HCT116 (cell line): ENCODE measurements at regions not wholly inside any gene's neighbourhood (a gene's known extent, or its start where the extent isn't known, plus 50 kb on each side); places are given as distances from the start of the nearest gene placed in this dataset.

ENCODE experiments used
- ATAC-seq: fragments of 200-7000 bp; cut with Tn5 transposase; 2 replicates; pipeline ENCODE4 v1.9.1; 2020; ENCODE audit warnings: mild to moderate bottlenecking, moderate library complexity
- BruUV-seq: library from RNA; stranded (reverse); fragments of 400-500 nt; replicated peaks from 2 replicates; lab custom pipeline; 2021; lab: Mats Ljungman, UMichigan
- CTCF ChIA-PET: fragments of 300-600 bp; sonication (Branson Sonifier 250); formaldehyde crosslinking; loops from one replicate; lab custom pipeline; 2021; ENCODE audit warnings: antibody characterized with exemption; lab: Charles Lee
- POLR2A ChIA-PET: fragments of 300-600, 350-600 bp; sonication (Branson Sonifier 250); formaldehyde crosslinking; loops from one replicate; lab custom pipeline; 2021; ENCODE audit warnings: antibody characterized with exemption; lab: Charles Lee
- RAD21 ChIA-PET, 2 experiments: fragments of 300-600 bp; sonication (Branson Sonifier 250); formaldehyde crosslinking; loops; one replicate each; lab custom pipeline; 2023; ENCODE audit warnings: low total read pairs in 2 of 2; ENCODE audit not compliant: uncharacterized antibody in 2 of 2, unreplicated experiment in 2 of 2, low non-redundant PET in 1 of 2; lab: Charles Lee
- DNase-seq: peaks from one replicate; pipeline ENCODE4 v3.0.0-alpha.2; 2010; ENCODE audit warnings: low read depth, low spot score
- H2AFZ ChIP-seq: fragments of 200-600 bp; shearing (Covaris generic), sonication (generic); 2 replicates; pipeline ENCODE4 v1.6.1; 2017; ENCODE audit warnings: low read depth, mixed run types, mixed read lengths, antibody characterized with exemption, low read length; ENCODE audit not compliant: poor library complexity, severe bottlenecking
- H3K27ac ChIP-seq: 2 replicates; pipeline ENCODE4 v1.5.1; 2012; ENCODE audit warnings: low read depth, low read length
- H3K27me3 ChIP-seq: fragments of 200-600 bp; sonication (generic); 2 replicates; pipeline ENCODE4 v1.6.1; 2016; ENCODE audit warnings: mixed run types, low read length, mixed read lengths; ENCODE audit not compliant: insufficient read depth
- H3K36me3 ChIP-seq, 2 experiments: fragments of 200-500 bp in 1 of 2; fragments of 200-600 bp in 1 of 2; sonication (Bioruptor generic) in 1 of 2; sonication (generic) in 1 of 2; 2 replicates each; pipeline versions ENCODE4 v1.5.1 to v1.6.1; 2014 to 2016; ENCODE audit warnings: low read length in 2 of 2, inconsistent platforms in 1 of 2, mixed read lengths in 1 of 2, mixed run types in 1 of 2; ENCODE audit not compliant: insufficient read depth in 2 of 2, control insufficient read depth in 1 of 2
- H3K4me1 ChIP-seq, 2 experiments: fragments of 200-600 bp in 1 of 2; sonication (generic) in 1 of 2; 2 replicates each; pipeline versions ENCODE4 v1.5.1 to v1.6.1; 2012 to 2017; ENCODE audit warnings: low read length in 2 of 2, inconsistent platforms in 1 of 2, mild to moderate bottlenecking in 1 of 2, mixed read lengths in 1 of 2, mixed run types in 1 of 2, moderate library complexity in 1 of 2; ENCODE audit not compliant: insufficient read depth in 2 of 2, control insufficient read depth in 1 of 2
- H3K4me2 ChIP-seq: fragments of 200-600 bp; sonication (generic); 2 replicates; pipeline ENCODE4 v1.6.1; 2017; ENCODE audit warnings: mixed run types, low read length, mixed read lengths
- H3K4me3 ChIP-seq, 2 experiments: fragments of 200-600 bp in 1 of 2; sonication (generic) in 1 of 2; replicated peaks in 1 of 2; 2 replicates each; pipeline ENCODE4 v1.5.1; 2011 to 2016; ENCODE audit warnings: low read length in 2 of 2, control low read depth in 1 of 2, low read depth in 1 of 2, mild to moderate bottlenecking in 1 of 2, mixed read lengths in 1 of 2, mixed run types in 1 of 2
- H3K79me2 ChIP-seq: fragments of 200-600 bp; sonication (generic); 2 replicates; pipeline ENCODE4 v1.6.1; 2017; ENCODE audit warnings: mild to moderate bottlenecking, mixed run types, low read length, moderate library complexity, mixed read lengths; ENCODE audit not compliant: insufficient read depth
- H3K9ac ChIP-seq: fragments of 200-600 bp; sonication (generic); 2 replicates; pipeline ENCODE4 v1.6.1; 2016; ENCODE audit warnings: low read length, mixed read lengths
- H3K9me2 ChIP-seq: fragments of 200-600 bp; sonication (generic), shearing (Covaris generic); 2 replicates; pipeline ENCODE4 v1.6.1; 2017; ENCODE audit warnings: mixed run types, mild to moderate bottlenecking, moderate library complexity; ENCODE audit not compliant: insufficient read depth
- H3K9me3 ChIP-seq, 2 experiments: fragments of 200-500 bp in 1 of 2; fragments of 200-600 bp in 1 of 2; sonication (Bioruptor generic) in 1 of 2; sonication (generic) in 1 of 2; 2 replicates each; pipeline ENCODE4 v1.6.1; 2014 to 2017; ENCODE audit warnings: low read length in 2 of 2, mixed read lengths in 2 of 2, inconsistent platforms in 1 of 2, low read depth in 1 of 2, mild to moderate bottlenecking in 1 of 2, mixed run types in 1 of 2, moderate library complexity in 1 of 2; ENCODE audit not compliant: control insufficient read depth in 1 of 2, insufficient read depth in 1 of 2
- H4K20me1 ChIP-seq: fragments of 200-600 bp; sonication (generic), shearing (Covaris generic); 2 replicates; pipeline ENCODE4 v1.6.1; 2017; ENCODE audit warnings: mixed run types, mild to moderate bottlenecking, moderate library complexity; ENCODE audit not compliant: insufficient read depth
- CTCF ChIP-seq, 3 experiments: fragments of 200-600 bp in 1 of 3; sonication (generic) in 1 of 3; IDR thresholded peaks in 2 of 3; conservative IDR thresholded peaks in 1 of 3; 2 replicates each; pipeline ENCODE4 v1.5.1; 2012 to 2017; ENCODE audit warnings: low read depth in 2 of 3, low read length in 2 of 3, antibody characterized with exemption in 1 of 3, borderline replicate concordance in 1 of 3, control low read depth in 1 of 3, mild to moderate bottlenecking in 1 of 3, mixed read lengths in 1 of 3, mixed run types in 1 of 3, moderate library complexity in 1 of 3; ENCODE audit not compliant: insufficient read depth in 1 of 3
- EZH2 ChIP-seq: fragments of 200-600 bp; sonication (generic); IDR thresholded peaks from 2 replicates; pipeline ENCODE4 v1.6.1; 2017; ENCODE audit warnings: antibody characterized with exemption, mixed run types
- SRF ChIP-seq: IDR thresholded peaks from 2 replicates; pipeline ENCODE4 v1.6.1; 2012; ENCODE audit warnings: low read depth
- intact Hi-C: fragments of 100-400 bp; cut with micrococcal nuclease; formaldehyde crosslinking; loops from 2 replicates; pipeline ENCODE4 v1.10.0; 2022

DNA sequence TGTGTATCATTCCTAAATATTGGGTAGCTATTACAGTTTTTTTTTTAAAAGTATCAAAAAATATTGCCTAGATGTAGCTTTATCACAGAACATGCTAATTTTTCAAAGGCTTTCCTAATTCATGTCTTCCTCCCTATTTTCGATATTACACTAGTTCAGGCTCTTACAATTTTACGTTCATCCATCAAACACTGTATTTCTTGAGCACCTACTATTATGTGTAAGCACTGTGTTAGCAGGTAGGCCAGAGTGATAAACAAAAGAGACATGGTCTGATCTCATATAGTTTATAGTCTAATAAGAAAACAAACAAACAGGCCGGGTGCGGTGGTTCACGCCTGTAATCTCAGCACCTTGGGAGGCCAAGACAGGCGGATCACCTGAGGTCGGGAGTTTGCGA, 69.5 kb downstream of the FAM217A start:
- peaks cover 0 to 9% of the 10 kb centered on the region in 2 experiments; a peak in 2 of 4 replicates for H3K4me1 ChIP-seq
- no TSS peak for BruUV-seq
- H3K9me2 ChIP-seq: no peaks in the 10 kb centered on the region
- H3K79me2 ChIP-seq: peaks cover 40% of the 10 kb centered on the region
- intact Hi-C loops: no loop called here
- no peak overlapping the region for H3K4me3 ChIP-seq
- H4K20me1 ChIP-seq: no peaks in the 10 kb centered on the region
- 0 out of 4 replicates have a peak, but pooled peaks cover 0 to 5% of the 10 kb centered on the region in 2 experiments for H3K9me3 ChIP-seq
- DNase-seq (no peak), ATAC-seq (no peak)
- no peaks in the 10 kb centered on the region for H3K27me3 ChIP-seq
- H3K36me3 ChIP-seq: no peaks in the 10 kb centered on the region
- ChIA-PET RAD21 (no interaction called here), CTCF (interaction anchor here (1.9 to 2.4 kb wide), 2 partner anchors 31 to 261 kb away, joined by 10 to 12 read pairs; no protein-coding TSS in a partner anchor), POLR2A (no interaction called here)
- no peak overlapping the region for H3K27ac ChIP-seq
- no peak overlapping the region for H3K9ac ChIP-seq
- no peak overlapping the region for H3K4me2 ChIP-seq
- TF ChIP-seq SRF: no peak
- H2AFZ ChIP-seq: no peak overlapping the region

DNA sequence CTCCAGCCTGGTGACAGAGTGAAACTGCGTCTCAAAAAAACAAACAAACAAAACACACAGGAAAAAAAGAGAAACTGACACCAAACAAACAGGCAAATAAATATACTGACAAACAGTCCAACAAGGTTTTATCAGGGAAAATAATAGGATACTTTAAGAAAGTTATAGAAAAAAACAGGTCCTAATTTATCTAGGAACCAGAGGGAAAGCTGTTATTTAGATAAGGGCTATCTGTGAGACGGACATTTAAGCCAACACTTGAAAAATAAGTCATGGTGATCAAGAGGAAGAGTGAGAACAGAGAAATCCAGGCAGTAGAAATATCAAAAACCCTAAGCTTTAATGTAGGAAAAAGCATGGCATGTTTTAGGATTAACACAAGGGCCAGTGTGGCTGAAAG, 68.9 kb downstream of the FAM217A start:
- no TSS peak for BruUV-seq
- POLR2A ChIA-PET: no interaction called here

More for the DNA sequence above, 68.9 kb downstream of the FAM217A start:
- H3K9me3 ChIP-seq: 0 out of 4 replicates have a peak, but pooled peaks cover 0 to 5% of the 10 kb centered on the region in 2 experiments
- ATAC-seq (no peak), DNase-seq (no peak)
- no peak overlapping the region for H3K9ac ChIP-seq
- no peaks in the 10 kb centered on the region for H3K27me3 ChIP-seq
- H3K27ac ChIP-seq: no peak overlapping the region
- intact Hi-C loops: no loop called here
- ChIA-PET CTCF (interaction anchor here (2.4 kb wide), 1 partner anchor 261 kb away, joined by 12 read pairs; no protein-coding TSS in a partner anchor), RAD21 (no interaction called here)
- no peaks in the 10 kb centered on the region for H3K9me2 ChIP-seq
- no peak overlapping the region for H2AFZ ChIP-seq
- peaks cover 0 to 9% of the 10 kb centered on the region in 2 experiments; a peak in 2 of 4 replicates for H3K4me1 ChIP-seq
- TF ChIP-seq CTCF (IDR thresholded peaks at IDR 0.05 in 2 of 3, conservative IDR thresholded peaks at IDR 0.05 in 1 of 3; ENCODE audit: borderline replicate concordance in 1 of 3, insufficient read depth in 1 of 3, low read depth in 2 of 3, low read length in 2 of 3) (no peak), EZH2 (no peak)
- no peaks in the 10 kb centered on the region for H3K36me3 ChIP-seq
- no peak overlapping the region for H3K4me3 ChIP-seq
- H3K4me2 ChIP-seq: no peak overlapping the region
- H4K20me1 ChIP-seq: no peaks in the 10 kb centered on the region
- H3K79me2 ChIP-seq: peaks cover 46% of the 10 kb centered on the region
